Left ventricle myocardium inferior (tissue), 1 donor: ENCODE measurements at regions not wholly inside any gene's neighbourhood (a gene's known extent, or its start where the extent isn't known, plus 50 kb on each side); places are given as distances from the start of the nearest gene placed in this dataset.

Experiments used
- DNase-seq: peaks from one replicate; pipeline ENCODE4 v3.0.0-alpha.2; 2020
- H3K27ac ChIP-seq: fragments of 200-600 bp; replicated peaks from 2 replicates; pipeline ENCODE4 v1.8.0; 2021
- H3K27me3 ChIP-seq: fragments of 200-600 bp; 2 replicates; pipeline ENCODE4 v1.8.0; 2021; ENCODE audit warnings: low read depth
- H3K36me3 ChIP-seq: fragments of 200-600 bp; 2 replicates; pipeline ENCODE4 v1.8.0; 2021
- H3K4me1 ChIP-seq: fragments of 200-600 bp; 2 replicates; pipeline ENCODE4 v1.8.0; 2021
- H3K4me3 ChIP-seq: fragments of 200-600 bp; 2 replicates; pipeline ENCODE4 v1.8.0; 2021; ENCODE audit warnings: mild to moderate bottlenecking, moderate library complexity
- H3K9me3 ChIP-seq: fragments of 200-600 bp; replicated peaks from 2 replicates; pipeline ENCODE4 v1.8.0; 2021
- CTCF ChIP-seq: fragments of 200-600 bp; IDR thresholded peaks from 2 replicates; pipeline ENCODE4 v1.8.0; 2021; ENCODE audit warnings: antibody characterized with exemption, mild to moderate bottlenecking, borderline replicate concordance
- intact Hi-C: fragments of 100-400 bp; cut with micrococcal nuclease; formaldehyde crosslinking; loops from one replicate; pipeline ENCODE4 v1.11.0; 2022
- donor health status: DM: no; HTN: yes; CAD: no; lungs with severe emphysema.

- Histone ChIP-seq H3K27me3 (no peaks in the 10 kb centered on the region), H3K36me3 (no peaks in the 10 kb centered on the region), H3K9me3 (no peaks in the 10 kb centered on the region), H3K27ac (peak overlapping the region; percentile 13), H3K4me1 (peaks cover 40% of the 10 kb centered on the region), H3K4me3 (no peak overlapping the region)
- TF ChIP-seq CTCF = no peak
- intact Hi-C loops = no loop called here
- no peak for DNase-seq
Measured at GRCh38 chr6:21769968-21770367, 176.4 kb downstream of the SOX4 start.

- no peaks in the 10 kb centered on the region for H3K9me3 ChIP-seq
- peak overlapping the region; percentile 16 for H3K27ac ChIP-seq
- no peaks in the 10 kb centered on the region for H3K36me3 ChIP-seq
- H3K4me1 ChIP-seq = peaks cover 40% of the 10 kb centered on the region
- no peak for TF ChIP-seq CTCF
- intact Hi-C loops = no loop called here
- no peaks in the 10 kb centered on the region for H3K27me3 ChIP-seq
- no peak for DNase-seq
- H3K4me3 ChIP-seq = no peak overlapping the region
Measured at GRCh38 chr6:21771626-21772320, 178.2 kb downstream of the SOX4 start.

- H3K36me3 ChIP-seq = no peaks in the 10 kb centered on the region
- no peak for DNase-seq
- no peak for TF ChIP-seq CTCF
- no peaks in the 10 kb centered on the region for H3K27me3 ChIP-seq
- no peaks in the 10 kb centered on the region for H3K9me3 ChIP-seq
- peaks cover 40% of the 10 kb centered on the region for H3K4me1 ChIP-seq
- no peak overlapping the region for H3K27ac ChIP-seq
- intact Hi-C loops = no loop called here
- no peak overlapping the region for H3K4me3 ChIP-seq
Measured at GRCh38 chr6:21772477-21772876, 178.9 kb downstream of the SOX4 start.

GRCh38 chr6:21772884-21773575 is 179.5 kb downstream of the SOX4 start:
- H3K4me3 ChIP-seq = no peak overlapping the region
- no peak for TF ChIP-seq CTCF
- H3K4me1 ChIP-seq = peaks cover 40% of the 10 kb centered on the region
- H3K36me3 ChIP-seq = no peaks in the 10 kb centered on the region
- intact Hi-C loops = no loop called here
- H3K27me3 ChIP-seq = no peaks in the 10 kb centered on the region
- H3K9me3 ChIP-seq = no peaks in the 10 kb centered on the region
- DNase-seq = no peak
- H3K27ac ChIP-seq = no peak overlapping the region

GRCh38 chr6:21773576-21773968 is 180.0 kb downstream of the SOX4 start:
- H3K27ac ChIP-seq = no peak overlapping the region
- no peak for TF ChIP-seq CTCF
- H3K36me3 ChIP-seq = no peaks in the 10 kb centered on the region
- peaks cover 34% of the 10 kb centered on the region for H3K4me1 ChIP-seq
- no peak for DNase-seq
- no peak overlapping the region for H3K4me3 ChIP-seq
- H3K27me3 ChIP-seq = no peaks in the 10 kb centered on the region
- intact Hi-C loops = no loop called here
- H3K9me3 ChIP-seq = no peaks in the 10 kb centered on the region
